Spleen (tissue), 11 donors: ENCODE measurements at regions not wholly inside any gene's neighbourhood (a gene's known extent, or its start where the extent isn't known, plus 50 kb on each side); places are given as distances from the start of the nearest gene placed in this dataset.

ENCODE experiments used
- DNase-seq: peaks from one replicate; pipeline ENCODE4 v3.0.0-alpha.2; 2020
- H3K27ac ChIP-seq, 8 donors: fragments of 200-600 bp; sonication (generic) in 7 of 8; 1 replicate in 4 of 8; 2 replicates in 4 of 8; pipeline versions ENCODE4 v1.5.0 to v1.8.0; 2016 to 2021; ENCODE audit warnings: inconsistent platforms in 4 of 8, mild to moderate bottlenecking in 4 of 8, moderate library complexity in 1 of 8
- H3K27me3 ChIP-seq, 7 donors: fragments of 200-600 bp; sonication (generic) in 6 of 7; replicated peaks in 1 of 7; 1 replicate in 4 of 7; 2 replicates in 3 of 7; pipeline versions ENCODE4 v1.5.0 to v1.8.0; 2016 to 2021; ENCODE audit warnings: inconsistent platforms in 3 of 7, mild to moderate bottlenecking in 1 of 7
- H3K36me3 ChIP-seq, 6 donors: fragments of 200-600 bp; sonication (generic) in 5 of 6; 1 replicate in 4 of 6; 2 replicates in 2 of 6; pipeline versions ENCODE4 v1.5.0 to v1.8.0; 2016 to 2021; ENCODE audit warnings: inconsistent platforms in 2 of 6
- H3K4me1 ChIP-seq, 6 donors: fragments of 200-600 bp; sonication (generic) in 5 of 6; 1 replicate in 3 of 6; 2 replicates in 3 of 6; pipeline versions ENCODE4 v1.5.0 to v1.8.0; 2016 to 2021; ENCODE audit warnings: inconsistent platforms in 3 of 6
- H3K4me3 ChIP-seq, 8 donors: fragments of 200-600 bp; sonication (generic) in 7 of 8; 1 replicate in 4 of 8; 2 replicates in 4 of 8; pipeline versions ENCODE4 v1.5.0 to v1.8.0; 2016 to 2021; ENCODE audit warnings: inconsistent platforms in 4 of 8, mild to moderate bottlenecking in 4 of 8, moderate library complexity in 2 of 8
- H3K9me3 ChIP-seq, 8 donors: fragments of 200-600 bp; sonication (generic) in 7 of 8; 1 replicate in 4 of 8; 2 replicates in 4 of 8; pipeline versions ENCODE4 v1.5.0 to v1.8.0; 2016 to 2021; ENCODE audit warnings: inconsistent platforms in 4 of 8
- CTCF ChIP-seq, 11 experiments: fragments of 200-600 bp in 7 of 11; fragments of 450-650 bp in 4 of 11; sonication (generic) in 4 of 11; IDR thresholded peaks in 8 of 11; conservative IDR thresholded peaks in 3 of 11; 1 replicate in 7 of 11; 2 replicates in 4 of 11; pipeline versions ENCODE4 v1.4.0 to v1.8.0; 2016 to 2021; ENCODE audit warnings: antibody characterized with exemption in 11 of 11, inconsistent platforms in 4 of 11, mild to moderate bottlenecking in 1 of 11
- POLR2A ChIP-seq, 3 donors: fragments of 450-650 bp; IDR thresholded peaks; one replicate each; pipeline ENCODE4 v1.5.1; 2017; ENCODE audit warnings: antibody characterized with exemption in 3 of 3, mild to moderate bottlenecking in 1 of 3
- POLR2AphosphoS5 ChIP-seq, 3 donors: sonication (generic); formaldehyde crosslinking; IDR thresholded peaks; one replicate each; pipeline ENCODE4 v1.5.1; 2017; ENCODE audit warnings: antibody characterized with exemption in 3 of 3
- WGBS, 5 donors: extraction: QIAGEN DNeasy Blood & Tissue Kit in 3 of 5; methylation state at CpG; one replicate each; pipeline versions ENCODE4 v1.1.5 to v1.1.7; 2013 to 2018; 5-methylcytosine and 5-hydroxymethylcytosine counted together
- intact Hi-C: fragments of 100-400 bp; cut with DNase I; formaldehyde crosslinking; loops from one replicate; pipeline ENCODE4 v1.15.0; 2023; ENCODE audit warnings: low total_unique reads
- donor health status: healthy with polysubstance abuse.
- donor health status: DM: no; HTN: no; CAD: no; lungs with moderate emphysema.
- donor health status: DM: no; HTN: no; CAD: no.
- donor health status: Bipolar disorder and iron deficiency.
- donor health status: healthy.
- donor health status: DM: no; HTN: no; CAD: no.
- donor health status: DM: yes; HTN: yes; CAD: no.

- DNase-seq = no peak
- 75 to 85% (median 81%) methylated on average over 33 to 42 of the region's 42 CpGs for WGBS, 5 donors
Measured at GRCh38 chr6:168193816-168194721, 115.1 kb upstream of the FRMD1 start.

DNA sequence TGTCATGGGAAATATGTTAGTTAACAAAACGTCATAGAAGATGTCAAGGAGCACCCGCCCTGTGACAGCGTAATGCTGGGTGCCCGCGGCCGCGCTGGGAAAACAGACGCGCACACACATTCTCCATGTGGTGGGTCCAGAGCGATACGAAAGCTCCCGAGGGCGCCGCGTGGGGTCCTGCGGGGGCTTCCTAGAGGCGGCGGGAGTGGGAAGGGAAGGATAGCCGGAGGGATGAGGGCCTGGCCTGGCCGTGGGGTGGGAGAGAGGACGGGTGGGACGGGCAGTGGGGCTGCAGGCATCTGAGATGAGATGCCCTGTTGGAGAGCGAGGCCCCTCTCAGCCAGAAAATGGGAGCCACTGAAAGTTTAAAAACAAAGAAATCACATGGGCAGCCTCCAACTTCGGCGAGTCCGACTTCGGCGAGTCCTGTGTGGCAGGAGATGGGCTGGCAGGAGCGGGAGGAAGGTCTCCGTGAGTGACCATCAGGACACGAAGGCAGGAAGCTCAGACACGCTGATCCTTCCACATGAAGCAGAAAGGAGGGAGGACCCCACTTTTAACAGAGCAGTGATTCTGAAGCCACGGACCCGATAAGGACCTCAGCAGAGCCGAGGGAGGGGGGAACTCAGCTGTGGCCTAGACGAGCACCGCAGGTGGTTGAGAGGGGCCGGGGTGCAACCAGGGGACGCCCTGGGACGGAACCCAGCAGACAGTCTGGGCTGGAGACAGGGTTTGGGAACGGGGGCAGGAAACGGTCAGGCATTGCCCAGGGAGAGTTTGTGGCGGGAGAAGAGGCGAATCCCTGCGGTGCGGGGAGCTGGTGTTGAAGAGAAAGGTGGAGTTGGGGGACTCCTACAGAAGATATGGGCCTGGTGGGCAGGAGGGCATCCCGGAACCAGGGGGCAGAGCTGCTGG is 114.1 kb upstream of the FRMD1 start:
- DNase-seq = no peak
- Histone ChIP-seq H3K36me3 (no peaks in the 10 kb centered on the region), H3K27me3 (peaks cover 0 to 57% (median 0%) of the 10 kb centered on the region in 7 donors), H3K27ac (no peak overlapping the region), H3K4me1 (no peaks in the 10 kb centered on the region), H3K4me3 (no peak overlapping the region), H3K9me3 (no peaks in the 10 kb centered on the region)
- intact Hi-C loops = no loop called here
- TF ChIP-seq CTCF (IDR thresholded peaks at IDR 0.05 in 8 of 11, conservative IDR thresholded peaks at IDR 0.05 in 3 of 11) (no peak), POLR2AphosphoS5 (IDR thresholded peaks at IDR 0.05) (no peak), POLR2A (IDR thresholded peaks at IDR 0.05) (no peak)
- 87 to 91% (median 88%) methylated on average over 47 of the region's 47 CpGs for WGBS, 5 donors

More at GRCh38 chr6:168193816-168194721, 115.1 kb upstream of the FRMD1 start:
- H3K9me3 ChIP-seq = no peaks in the 10 kb centered on the region
- H3K4me3 ChIP-seq = no peak overlapping the region
- H3K27ac ChIP-seq = no peak overlapping the region
- H3K27me3 ChIP-seq = peaks cover 0 to 57% (median 0%) of the 10 kb centered on the region in 7 donors
- H3K4me1 ChIP-seq = no peaks in the 10 kb centered on the region
- intact Hi-C loops = no loop called here
- no peaks in the 10 kb centered on the region for H3K36me3 ChIP-seq
- TF ChIP-seq CTCF (IDR thresholded peaks at IDR 0.05 in 8 of 11, conservative IDR thresholded peaks at IDR 0.05 in 3 of 11) = no peak

- intact Hi-C loops = no loop called here
- H3K27ac ChIP-seq = no peak overlapping the region
- no peaks in the 10 kb centered on the region for H3K9me3 ChIP-seq
- H3K4me3 ChIP-seq = no peak overlapping the region
- H3K4me1 ChIP-seq = no peaks in the 10 kb centered on the region
- no peak for DNase-seq
- 63 to 79% (median 68%) methylated on average over 16 of the region's 16 CpGs for WGBS, 5 donors
- TF ChIP-seq CTCF (IDR thresholded peaks at IDR 0.05 in 8 of 11, conservative IDR thresholded peaks at IDR 0.05 in 3 of 11) (no peak), POLR2AphosphoS5 (IDR thresholded peaks at IDR 0.05) (no peak), POLR2A (IDR thresholded peaks at IDR 0.05) (no peak)
- peaks cover 0 to 52% (median 0%) of the 10 kb centered on the region in 7 donors for H3K27me3 ChIP-seq
- H3K36me3 ChIP-seq = no peaks in the 10 kb centered on the region
Measured at GRCh38 chr6:168192195-168192900, 113.3 kb upstream of the FRMD1 start.
